ENCODE measurements at regions not wholly inside any gene's neighbourhood (a gene's known extent, or its start where the extent isn't known, plus 50 kb on each side); places are given as distances from the start of the nearest gene placed in this dataset.

DNA sequence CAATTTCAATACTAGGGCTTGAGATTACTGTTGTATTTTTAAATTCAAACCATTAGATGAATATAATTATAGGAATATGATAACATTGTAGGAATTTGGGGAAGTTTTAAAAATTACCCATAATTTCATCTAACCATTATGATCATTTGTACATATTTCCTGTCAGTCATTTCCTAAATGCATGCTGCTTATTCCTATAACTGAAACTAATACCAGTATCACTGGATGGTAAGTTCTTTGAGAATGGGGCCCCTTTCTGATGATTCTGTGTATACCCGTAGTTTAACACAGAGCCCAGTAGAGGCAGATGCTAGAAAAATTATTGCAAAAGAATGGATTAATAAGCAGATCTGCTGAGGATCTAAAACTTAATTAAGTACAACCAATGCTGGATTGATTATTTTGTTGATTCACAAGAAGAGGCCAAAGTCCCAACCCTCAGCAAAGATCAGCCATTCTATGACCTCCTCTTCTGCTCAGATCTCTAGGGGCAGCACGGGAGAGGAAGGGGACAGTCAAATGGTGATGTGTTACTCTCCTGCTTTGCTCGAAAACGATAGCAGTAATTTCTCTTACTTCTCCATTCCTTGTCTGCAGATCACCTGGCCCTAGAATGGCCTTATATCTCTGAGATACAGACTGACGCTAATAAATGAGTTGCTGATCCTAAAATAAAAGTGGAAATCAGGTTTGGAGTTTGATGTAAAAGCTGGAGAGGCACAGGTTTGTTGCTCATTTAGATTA lies 69.5 kb upstream of the PELI1 start (continued):
- TF ChIP-seq, protein P1, sequence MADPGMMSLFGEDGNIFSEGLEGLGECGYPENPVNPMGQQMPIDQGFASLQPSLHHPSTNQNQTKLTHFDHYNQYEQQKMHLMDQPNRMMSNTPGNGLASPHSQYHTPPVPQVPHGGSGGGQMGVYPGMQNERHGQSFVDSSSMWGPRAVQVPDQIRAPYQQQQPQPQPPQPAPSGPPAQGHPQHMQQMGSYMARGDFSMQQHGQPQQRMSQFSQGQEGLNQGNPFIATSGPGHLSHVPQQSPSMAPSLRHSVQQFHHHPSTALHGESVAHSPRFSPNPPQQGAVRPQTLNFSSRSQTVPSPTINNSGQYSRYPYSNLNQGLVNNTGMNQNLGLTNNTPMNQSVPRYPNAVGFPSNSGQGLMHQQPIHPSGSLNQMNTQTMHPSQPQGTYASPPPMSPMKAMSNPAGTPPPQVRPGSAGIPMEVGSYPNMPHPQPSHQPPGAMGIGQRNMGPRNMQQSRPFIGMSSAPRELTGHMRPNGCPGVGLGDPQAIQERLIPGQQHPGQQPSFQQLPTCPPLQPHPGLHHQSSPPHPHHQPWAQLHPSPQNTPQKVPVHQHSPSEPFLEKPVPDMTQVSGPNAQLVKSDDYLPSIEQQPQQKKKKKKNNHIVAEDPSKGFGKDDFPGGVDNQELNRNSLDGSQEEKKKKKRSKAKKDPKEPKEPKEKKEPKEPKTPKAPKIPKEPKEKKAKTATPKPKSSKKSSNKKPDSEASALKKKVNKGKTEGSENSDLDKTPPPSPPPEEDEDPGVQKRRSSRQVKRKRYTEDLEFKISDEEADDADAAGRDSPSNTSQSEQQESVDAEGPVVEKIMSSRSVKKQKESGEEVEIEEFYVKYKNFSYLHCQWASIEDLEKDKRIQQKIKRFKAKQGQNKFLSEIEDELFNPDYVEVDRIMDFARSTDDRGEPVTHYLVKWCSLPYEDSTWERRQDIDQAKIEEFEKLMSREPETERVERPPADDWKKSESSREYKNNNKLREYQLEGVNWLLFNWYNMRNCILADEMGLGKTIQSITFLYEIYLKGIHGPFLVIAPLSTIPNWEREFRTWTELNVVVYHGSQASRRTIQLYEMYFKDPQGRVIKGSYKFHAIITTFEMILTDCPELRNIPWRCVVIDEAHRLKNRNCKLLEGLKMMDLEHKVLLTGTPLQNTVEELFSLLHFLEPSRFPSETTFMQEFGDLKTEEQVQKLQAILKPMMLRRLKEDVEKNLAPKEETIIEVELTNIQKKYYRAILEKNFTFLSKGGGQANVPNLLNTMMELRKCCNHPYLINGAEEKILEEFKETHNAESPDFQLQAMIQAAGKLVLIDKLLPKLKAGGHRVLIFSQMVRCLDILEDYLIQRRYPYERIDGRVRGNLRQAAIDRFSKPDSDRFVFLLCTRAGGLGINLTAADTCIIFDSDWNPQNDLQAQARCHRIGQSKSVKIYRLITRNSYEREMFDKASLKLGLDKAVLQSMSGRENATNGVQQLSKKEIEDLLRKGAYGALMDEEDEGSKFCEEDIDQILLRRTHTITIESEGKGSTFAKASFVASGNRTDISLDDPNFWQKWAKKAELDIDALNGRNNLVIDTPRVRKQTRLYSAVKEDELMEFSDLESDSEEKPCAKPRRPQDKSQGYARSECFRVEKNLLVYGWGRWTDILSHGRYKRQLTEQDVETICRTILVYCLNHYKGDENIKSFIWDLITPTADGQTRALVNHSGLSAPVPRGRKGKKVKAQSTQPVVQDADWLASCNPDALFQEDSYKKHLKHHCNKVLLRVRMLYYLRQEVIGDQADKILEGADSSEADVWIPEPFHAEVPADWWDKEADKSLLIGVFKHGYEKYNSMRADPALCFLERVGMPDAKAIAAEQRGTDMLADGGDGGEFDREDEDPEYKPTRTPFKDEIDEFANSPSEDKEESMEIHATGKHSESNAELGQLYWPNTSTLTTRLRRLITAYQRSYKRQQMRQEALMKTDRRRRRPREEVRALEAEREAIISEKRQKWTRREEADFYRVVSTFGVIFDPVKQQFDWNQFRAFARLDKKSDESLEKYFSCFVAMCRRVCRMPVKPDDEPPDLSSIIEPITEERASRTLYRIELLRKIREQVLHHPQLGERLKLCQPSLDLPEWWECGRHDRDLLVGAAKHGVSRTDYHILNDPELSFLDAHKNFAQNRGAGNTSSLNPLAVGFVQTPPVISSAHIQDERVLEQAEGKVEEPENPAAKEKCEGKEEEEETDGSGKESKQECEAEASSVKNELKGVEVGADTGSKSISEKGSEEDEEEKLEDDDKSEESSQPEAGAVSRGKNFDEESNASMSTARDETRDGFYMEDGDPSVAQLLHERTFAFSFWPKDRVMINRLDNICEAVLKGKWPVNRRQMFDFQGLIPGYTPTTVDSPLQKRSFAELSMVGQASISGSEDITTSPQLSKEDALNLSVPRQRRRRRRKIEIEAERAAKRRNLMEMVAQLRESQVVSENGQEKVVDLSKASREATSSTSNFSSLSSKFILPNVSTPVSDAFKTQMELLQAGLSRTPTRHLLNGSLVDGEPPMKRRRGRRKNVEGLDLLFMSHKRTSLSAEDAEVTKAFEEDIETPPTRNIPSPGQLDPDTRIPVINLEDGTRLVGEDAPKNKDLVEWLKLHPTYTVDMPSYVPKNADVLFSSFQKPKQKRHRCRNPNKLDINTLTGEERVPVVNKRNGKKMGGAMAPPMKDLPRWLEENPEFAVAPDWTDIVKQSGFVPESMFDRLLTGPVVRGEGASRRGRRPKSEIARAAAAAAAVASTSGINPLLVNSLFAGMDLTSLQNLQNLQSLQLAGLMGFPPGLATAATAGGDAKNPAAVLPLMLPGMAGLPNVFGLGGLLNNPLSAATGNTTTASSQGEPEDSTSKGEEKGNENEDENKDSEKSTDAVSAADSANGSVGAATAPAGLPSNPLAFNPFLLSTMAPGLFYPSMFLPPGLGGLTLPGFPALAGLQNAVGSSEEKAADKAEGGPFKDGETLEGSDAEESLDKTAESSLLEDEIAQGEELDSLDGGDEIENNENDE (IDR thresholded peaks at IDR 0.05; ENCODE audit: insufficient replicate concordance, low read length) = no peak
- TF ChIP-seq HDAC2 (IDR thresholded peaks at IDR 0.05; ENCODE audit: borderline replicate concordance in 1 of 2, low read depth in 2 of 2, low read length in 2 of 2) = no peak
- no peak for TF ChIP-seq POU5F1 (IDR thresholded peaks at IDR 0.05; ENCODE audit: low read depth, low read length)
- no peak for TF ChIP-seq CHD1 (IDR thresholded peaks at IDR 0.05; ENCODE audit: low read depth, low read length)
- no peak for TF ChIP-seq EGR1 (IDR thresholded peaks at IDR 0.05; ENCODE audit: borderline replicate concordance, low read depth, low read length)
- no peak for TF ChIP-seq RBBP5 (IDR thresholded peaks at IDR 0.05; ENCODE audit: borderline replicate concordance, low read depth, low read length)
- TF ChIP-seq NANOG (IDR thresholded peaks at IDR 0.05; ENCODE audit: insufficient read depth, low read depth, low read length, poor library complexity, severe bottlenecking) = no peak
- no peak for TF ChIP-seq BACH1 (IDR thresholded peaks at IDR 0.05; ENCODE audit: low read length)
- TF ChIP-seq KDM1A (IDR thresholded peaks at IDR 0.05; ENCODE audit: borderline replicate concordance, low read length) = no peak
- no peak for TF ChIP-seq RXRA (IDR thresholded peaks at IDR 0.05; ENCODE audit: insufficient read depth, low read depth, low read length)
- no peak for TF ChIP-seq POLR2AphosphoS5 (IDR thresholded peaks at IDR 0.05; ENCODE audit: low read depth, low read length)

Data from H1 (cell line).